ENCODE measurements at regions not wholly inside any gene's neighbourhood (a gene's known extent, or its start where the extent isn't known, plus 50 kb on each side); places are given as distances from the start of the nearest gene placed in this dataset.

- in situ Hi-C loops (cut with MboI): no loop called here
- Histone ChIP-seq H3F3A (ENCODE audit: insufficient read depth) (no peaks in the 10 kb centered on the region), H3K9me2 (ENCODE audit: insufficient read depth) (no peaks in the 10 kb centered on the region), H3K4me2 (ENCODE audit: unreplicated experiment) (no peak overlapping the region), H3K9ac (no peak overlapping the region), H3K4me1 (ENCODE audit: insufficient read depth) (no peaks in the 10 kb centered on the region), H3K27me3 (replicated peaks; ENCODE audit: insufficient read depth) (no peaks in the 10 kb centered on the region), H4K20me1 (ENCODE audit: insufficient read depth) (no peaks in the 10 kb centered on the region), H2AFZ (no peak overlapping the region), H3K79me2 (ENCODE audit: insufficient read depth) (no peaks in the 10 kb centered on the region), H3K36me3 (ENCODE audit: low read depth) (no peaks in the 10 kb centered on the region), H3K9me3 (ENCODE audit: low read depth) (no peaks in the 10 kb centered on the region), H3K27ac (no peak overlapping the region), H3K4me3 (no peak overlapping the region)
- DNase-seq: no peak
- TF ChIP-seq EZH2 (IDR thresholded peaks at IDR 0.05; ENCODE audit: insufficient read depth, poor library complexity, severe bottlenecking): no peak
- no peak for TF ChIP-seq EZH2phosphoT487 (IDR thresholded peaks at IDR 0.05; ENCODE audit: insufficient read depth, low read depth)
- WGBS, 2 experiments (ENCODE audit: low coverage in 1 of 2, low lambda C conversion rate in 2 of 2, missing lambda C conversion rate in 2 of 2): 26 to 28% methylated on average over 3 of the region's 3 CpGs
Observed at GRCh38 chr16:9286930-9287329, 195.5 kb downstream of the HAPSTR1 start.

- Histone ChIP-seq H3F3A (ENCODE audit: insufficient read depth) (no peaks in the 10 kb centered on the region), H3K4me3 (no peak overlapping the region), H3K9ac (no peak overlapping the region), H3K9me2 (ENCODE audit: insufficient read depth) (no peaks in the 10 kb centered on the region), H3K27ac (no peak overlapping the region), H3K36me3 (ENCODE audit: low read depth) (no peaks in the 10 kb centered on the region), H3K4me2 (ENCODE audit: unreplicated experiment) (no peak overlapping the region), H3K4me1 (ENCODE audit: insufficient read depth) (no peaks in the 10 kb centered on the region), H2AFZ (no peak overlapping the region), H3K27me3 (replicated peaks; ENCODE audit: insufficient read depth) (no peaks in the 10 kb centered on the region), H3K9me3 (ENCODE audit: low read depth) (no peaks in the 10 kb centered on the region), H4K20me1 (ENCODE audit: insufficient read depth) (no peaks in the 10 kb centered on the region), H3K79me2 (ENCODE audit: insufficient read depth) (no peaks in the 10 kb centered on the region)
- in situ Hi-C loops (cut with MboI): no loop called here
- WGBS, 2 experiments (ENCODE audit: low coverage in 1 of 2, low lambda C conversion rate in 2 of 2, missing lambda C conversion rate in 2 of 2): 1 to 7% methylated on average over 2 of the region's 2 CpGs
- no peak for DNase-seq
- no peak for TF ChIP-seq EZH2phosphoT487 (IDR thresholded peaks at IDR 0.05; ENCODE audit: insufficient read depth, low read depth)
- TF ChIP-seq EZH2 (IDR thresholded peaks at IDR 0.05; ENCODE audit: insufficient read depth, poor library complexity, severe bottlenecking): no peak
Observed at GRCh38 chr16:9296271-9296590, 204.8 kb downstream of the HAPSTR1 start.

DNA sequence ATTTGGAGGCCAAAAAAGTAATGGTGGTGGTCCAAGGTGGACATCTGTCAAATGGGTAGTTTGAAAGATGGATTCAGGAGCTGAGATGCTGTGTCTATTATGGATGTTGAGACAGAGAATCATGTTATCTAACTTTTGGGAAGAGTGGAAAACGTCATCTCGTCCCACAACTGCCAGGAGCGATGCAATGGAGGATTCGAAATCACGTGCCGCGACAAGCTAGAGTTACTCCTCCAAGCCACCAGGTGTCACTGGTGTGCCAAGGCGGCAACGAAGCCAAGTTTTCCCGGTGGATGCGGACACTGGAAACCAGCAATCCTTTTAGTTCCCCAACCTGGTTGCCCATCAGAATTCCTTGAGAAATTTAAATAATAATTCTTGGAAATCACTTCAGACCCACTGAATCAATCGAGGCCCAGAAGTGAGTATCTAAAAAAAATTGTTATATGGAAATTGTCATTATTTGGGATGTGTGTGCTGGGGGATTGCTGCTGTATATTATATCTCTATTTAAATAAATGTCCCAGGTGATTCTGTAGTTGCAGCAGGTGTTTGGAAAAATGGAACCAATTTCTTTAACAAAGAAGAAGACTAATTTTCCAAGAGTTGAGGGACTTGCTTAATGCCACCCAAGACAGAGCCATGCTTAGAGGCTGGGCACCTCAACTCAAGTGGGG lies 206.1 kb downstream of the HAPSTR1 start:
- TF ChIP-seq EZH2phosphoT487 (IDR thresholded peaks at IDR 0.05; ENCODE audit: insufficient read depth, low read depth) (no peak), EZH2 (IDR thresholded peaks at IDR 0.05; ENCODE audit: insufficient read depth, poor library complexity, severe bottlenecking) (no peak)
- Histone ChIP-seq H2AFZ (no peak overlapping the region), H4K20me1 (ENCODE audit: insufficient read depth) (no peaks in the 10 kb centered on the region), H3K9me3 (ENCODE audit: low read depth) (no peaks in the 10 kb centered on the region), H3K36me3 (ENCODE audit: low read depth) (no peaks in the 10 kb centered on the region), H3K4me3 (no peak overlapping the region), H3K79me2 (ENCODE audit: insufficient read depth) (no peaks in the 10 kb centered on the region), H3F3A (ENCODE audit: insufficient read depth) (no peaks in the 10 kb centered on the region), H3K9ac (no peak overlapping the region), H3K4me2 (ENCODE audit: unreplicated experiment) (no peak overlapping the region), H3K27ac (no peak overlapping the region), H3K27me3 (replicated peaks; ENCODE audit: insufficient read depth) (no peaks in the 10 kb centered on the region), H3K9me2 (ENCODE audit: insufficient read depth) (no peaks in the 10 kb centered on the region), H3K4me1 (ENCODE audit: insufficient read depth) (no peaks in the 10 kb centered on the region)
- WGBS, 2 experiments (ENCODE audit: low coverage in 1 of 2, low lambda C conversion rate in 2 of 2, missing lambda C conversion rate in 2 of 2): 29 to 32% methylated on average over 12 of the region's 12 CpGs
- DNase-seq: peak; percentile 29
- in situ Hi-C loops (cut with MboI): no loop called here

GRCh38 chr16:9300252-9300651 lies 208.8 kb downstream of the HAPSTR1 start:
- H3K9me3 ChIP-seq (ENCODE audit: low read depth): no peaks in the 10 kb centered on the region
- H3F3A ChIP-seq (ENCODE audit: insufficient read depth): no peaks in the 10 kb centered on the region
- H3K27ac ChIP-seq: no peak overlapping the region
- no peaks in the 10 kb centered on the region for H3K36me3 ChIP-seq (ENCODE audit: low read depth)
- H3K4me1 ChIP-seq (ENCODE audit: insufficient read depth): no peaks in the 10 kb centered on the region
- no peak overlapping the region for H2AFZ ChIP-seq
- H3K9me2 ChIP-seq (ENCODE audit: insufficient read depth): no peaks in the 10 kb centered on the region
- H4K20me1 ChIP-seq (ENCODE audit: insufficient read depth): no peaks in the 10 kb centered on the region
- in situ Hi-C loops (cut with MboI): no loop called here
- 25 to 26% methylated on average over 4 of the region's 4 CpGs for WGBS, 2 experiments (ENCODE audit: low coverage in 1 of 2, low lambda C conversion rate in 2 of 2, missing lambda C conversion rate in 2 of 2)
- no peak for DNase-seq
- H3K4me2 ChIP-seq (ENCODE audit: unreplicated experiment): no peak overlapping the region
- no peaks in the 10 kb centered on the region for H3K27me3 ChIP-seq (replicated peaks; ENCODE audit: insufficient read depth)
- no peak for TF ChIP-seq EZH2 (IDR thresholded peaks at IDR 0.05; ENCODE audit: insufficient read depth, poor library complexity, severe bottlenecking)
- H3K79me2 ChIP-seq (ENCODE audit: insufficient read depth): no peaks in the 10 kb centered on the region
- no peak overlapping the region for H3K9ac ChIP-seq
- no peak overlapping the region for H3K4me3 ChIP-seq

GRCh38 chr16:9302072-9302471 lies 210.6 kb downstream of the HAPSTR1 start:
- TF ChIP-seq EZH2phosphoT487 (IDR thresholded peaks at IDR 0.05; ENCODE audit: insufficient read depth, low read depth): no peak
- no peak for TF ChIP-seq EZH2 (IDR thresholded peaks at IDR 0.05; ENCODE audit: insufficient read depth, poor library complexity, severe bottlenecking)
- Histone ChIP-seq H2AFZ (no peak overlapping the region), H3K4me3 (no peak overlapping the region), H3K9me2 (ENCODE audit: insufficient read depth) (no peaks in the 10 kb centered on the region), H3K27ac (no peak overlapping the region), H3K4me1 (ENCODE audit: insufficient read depth) (no peaks in the 10 kb centered on the region), H3K4me2 (ENCODE audit: unreplicated experiment) (no peak overlapping the region), H3K36me3 (ENCODE audit: low read depth) (no peaks in the 10 kb centered on the region), H3F3A (ENCODE audit: insufficient read depth) (no peaks in the 10 kb centered on the region), H3K79me2 (ENCODE audit: insufficient read depth) (no peaks in the 10 kb centered on the region), H3K27me3 (replicated peaks; ENCODE audit: insufficient read depth) (no peaks in the 10 kb centered on the region), H3K9me3 (ENCODE audit: low read depth) (no peaks in the 10 kb centered on the region), H3K9ac (no peak overlapping the region), H4K20me1 (ENCODE audit: insufficient read depth) (no peaks in the 10 kb centered on the region)
- 1 to 2% methylated on average over 6 of the region's 6 CpGs for WGBS, 2 experiments (ENCODE audit: low coverage in 1 of 2, low lambda C conversion rate in 2 of 2, missing lambda C conversion rate in 2 of 2)
- in situ Hi-C loops (cut with MboI): no loop called here
- no peak for DNase-seq
